GM23338 (cell line): ENCODE measurements at regions not wholly inside any gene's neighbourhood (a gene's known extent, or its start where the extent isn't known, plus 50 kb on each side); places are given as distances from the start of the nearest gene placed in this dataset.

ENCODE experiments used
- ATAC-seq: fragments of 200-7000 bp; cut with Tn5 transposase; 3 replicates; pipeline ENCODE4 v1.9.1; 2020
- DNase-seq: peaks from one replicate; pipeline ENCODE4 v3.0.0-alpha.2; 2015; ENCODE audit warnings: low spot score
- H2AFZ ChIP-seq: fragments of 200-600 bp; sonication (generic); 2 replicates; pipeline ENCODE4 v1.8.0; 2016; ENCODE audit warnings: antibody characterized with exemption, mild to moderate bottlenecking, moderate library complexity
- H3F3A ChIP-seq: fragments of 200-600 bp; sonication (generic); replicated peaks from 2 replicates; pipeline ENCODE4 v1.8.0; 2017; ENCODE audit warnings: antibody characterized with exemption, mixed run types, low read depth
- H3K27ac ChIP-seq: fragments of 200-600 bp; sonication (generic); 2 replicates; pipeline ENCODE4 v1.6.1; 2016; ENCODE audit warnings: low read depth
- H3K27me3 ChIP-seq: fragments of 200-600 bp; sonication (generic); 2 replicates; pipeline ENCODE4 v1.8.0; 2016; ENCODE audit warnings: mild to moderate bottlenecking, mixed run types, moderate library complexity; ENCODE audit not compliant: insufficient read depth
- H3K36me3 ChIP-seq: fragments of 200-600 bp; sonication (generic); 2 replicates; pipeline ENCODE4 v1.8.0; 2016; ENCODE audit warnings: mild to moderate bottlenecking; ENCODE audit not compliant: insufficient read depth
- H3K4me1 ChIP-seq: fragments of 200-600 bp; sonication (generic); 2 replicates; pipeline ENCODE4 v1.8.0; 2016; ENCODE audit warnings: mild to moderate bottlenecking, moderate library complexity; ENCODE audit not compliant: insufficient read depth
- H3K4me2 ChIP-seq: fragments of 200-600 bp; sonication (generic); 2 replicates; pipeline ENCODE4 v1.7.1; 2017; ENCODE audit warnings: mixed run types
- H3K4me3 ChIP-seq: fragments of 200-600 bp; sonication (generic); 2 replicates; pipeline ENCODE4 v1.6.1; 2016; ENCODE audit warnings: mixed run types
- H3K79me2 ChIP-seq: fragments of 200-600 bp; sonication (generic); replicated peaks from 2 replicates; pipeline ENCODE4 v1.8.0; 2017; ENCODE audit warnings: mild to moderate bottlenecking; ENCODE audit not compliant: insufficient read depth
- H3K9me2 ChIP-seq: fragments of 200-600 bp; sonication (generic); 2 replicates; pipeline ENCODE4 v1.8.0; 2017; ENCODE audit not compliant: insufficient read depth
- H4K20me1 ChIP-seq: fragments of 200-600 bp; sonication (generic); replicated peaks from 2 replicates; pipeline ENCODE4 v1.8.0; 2017; ENCODE audit warnings: mild to moderate bottlenecking; ENCODE audit not compliant: insufficient read depth
- H3K27ac Mint-ChIP-seq: 2 replicates; pipeline ENCODE4 v1.8.0; 2020; ENCODE audit warnings: inconsistent platforms, mild to moderate bottlenecking, moderate library complexity, mixed read lengths
- H3K27me3 Mint-ChIP-seq: 3 replicates; pipeline ENCODE4 v1.8.0; 2022; ENCODE audit warnings: low read depth, mild to moderate bottlenecking, moderate library complexity, mixed read lengths, inconsistent platforms; ENCODE audit not compliant: insufficient read depth, poor library complexity
- H3K36me3 Mint-ChIP-seq: 3 replicates; pipeline ENCODE4 v1.8.0; 2021; ENCODE audit warnings: low read depth, mild to moderate bottlenecking, inconsistent platforms, moderate library complexity, mixed read lengths
- H3K4me1 Mint-ChIP-seq: 3 replicates; pipeline ENCODE4 v1.8.0; 2020; ENCODE audit warnings: mild to moderate bottlenecking, inconsistent platforms, mixed read lengths
- H3K4me3 Mint-ChIP-seq: 3 replicates; pipeline ENCODE4 v1.8.0; 2021; ENCODE audit warnings: moderate library complexity, mild to moderate bottlenecking, inconsistent platforms, mixed read lengths
- H3K9me3 Mint-ChIP-seq: 3 replicates; pipeline ENCODE4 v1.8.0; 2020; ENCODE audit warnings: moderate library complexity, mild to moderate bottlenecking, inconsistent platforms, mixed read lengths
- EZH2 ChIP-seq: fragments of 200-600 bp; sonication (generic); IDR thresholded peaks from one replicate; pipeline ENCODE4 v1.8.0; 2017; ENCODE audit warnings: antibody characterized with exemption, mild to moderate bottlenecking, low read depth; ENCODE audit not compliant: unreplicated experiment
- EZH2phosphoT487 ChIP-seq: fragments of 200-600 bp; sonication (generic); IDR thresholded peaks from one replicate; pipeline ENCODE4 v1.8.1; 2018; ENCODE audit warnings: antibody characterized with exemption; ENCODE audit not compliant: unreplicated experiment
- NANOG ChIP-seq: IDR thresholded peaks from 2 replicates; pipeline ENCODE4 v1.6.1; 2016; ENCODE audit warnings: antibody characterized with exemption, borderline replicate concordance
- POLR2AphosphoS5 ChIP-seq: IDR thresholded peaks from 2 replicates; pipeline ENCODE4 v1.6.1; 2016; ENCODE audit warnings: antibody characterized with exemption, low read depth
- STAT1 ChIP-seq: IDR thresholded peaks from one replicate; pipeline ENCODE4 v1.6.1; 2016; ENCODE audit warnings: antibody characterized with exemption; ENCODE audit not compliant: unreplicated experiment
- ZNF331 ChIP-seq: fragments of 250-450 bp; sonication (Bioruptor Pico); IDR thresholded peaks from 2 replicates; pipeline ENCODE4 v1.5.0; 2020; ENCODE audit warnings: low read depth, mild to moderate bottlenecking, moderate library complexity
- TF ChIP-seq, protein P1 (sequence below): IDR thresholded peaks from 2 replicates; pipeline ENCODE4 v1.6.1; 2016; ENCODE audit warnings: antibody characterized with exemption
- TF ChIP-seq, protein P2 (sequence below): fragments of 250-450 bp; sonication (Bioruptor Pico); IDR thresholded peaks from 2 replicates; pipeline ENCODE4 v1.5.0; 2020; ENCODE audit warnings: mild to moderate bottlenecking, moderate library complexity

DNA sequence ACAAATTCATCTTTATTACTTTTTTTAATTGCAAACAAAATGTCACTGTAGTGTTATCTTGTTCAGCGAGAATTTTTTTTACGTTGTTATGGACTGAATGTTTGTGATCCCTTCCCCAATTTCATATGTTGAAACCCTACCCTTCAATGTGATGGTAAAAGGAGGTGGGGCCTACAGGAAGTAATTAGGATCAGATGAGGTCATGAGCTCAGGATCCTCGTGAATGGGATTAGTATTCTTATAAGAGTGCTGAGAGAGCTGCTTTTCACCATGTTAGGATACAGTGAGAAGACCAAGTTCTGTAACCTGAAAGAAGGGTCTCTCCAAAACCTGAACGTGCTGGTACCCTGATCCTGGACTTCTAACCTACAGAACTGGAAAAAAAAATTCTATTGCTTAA is 646.0 kb upstream of the TMPRSS15 start:
- H3K79me2 ChIP-seq: no peaks in the 10 kb centered on the region
- DNase-seq (no peak), ATAC-seq (no peak)
- no peak overlapping the region for H3K27ac ChIP-seq
- Mint-ChIP-seq H3K27ac (no peak overlapping the region), H3K9me3 (peaks cover 9% of the 10 kb centered on the region; the same call in 2 of the 3 replicates), H3K36me3 (0 out of 3 replicates have a peak, but pooled peaks cover 2% of the 10 kb centered on the region), H3K4me1 (no peaks in the 10 kb centered on the region), H3K27me3 (no peaks in the 10 kb centered on the region), H3K4me3 (no peak overlapping the region)
- H3K36me3 ChIP-seq: no peaks in the 10 kb centered on the region
- no peaks in the 10 kb centered on the region for H3K27me3 ChIP-seq
- H3K4me1 ChIP-seq: no peaks in the 10 kb centered on the region
- no peak overlapping the region; the same call in 1 of the 2 replicates for H2AFZ ChIP-seq
- H3K9me2 ChIP-seq: no peaks in the 10 kb centered on the region
- no peak for TF ChIP-seq POLR2AphosphoS5
- no peak for TF ChIP-seq EZH2phosphoT487
- no peak for TF ChIP-seq NANOG
- TF ChIP-seq, protein P1, sequence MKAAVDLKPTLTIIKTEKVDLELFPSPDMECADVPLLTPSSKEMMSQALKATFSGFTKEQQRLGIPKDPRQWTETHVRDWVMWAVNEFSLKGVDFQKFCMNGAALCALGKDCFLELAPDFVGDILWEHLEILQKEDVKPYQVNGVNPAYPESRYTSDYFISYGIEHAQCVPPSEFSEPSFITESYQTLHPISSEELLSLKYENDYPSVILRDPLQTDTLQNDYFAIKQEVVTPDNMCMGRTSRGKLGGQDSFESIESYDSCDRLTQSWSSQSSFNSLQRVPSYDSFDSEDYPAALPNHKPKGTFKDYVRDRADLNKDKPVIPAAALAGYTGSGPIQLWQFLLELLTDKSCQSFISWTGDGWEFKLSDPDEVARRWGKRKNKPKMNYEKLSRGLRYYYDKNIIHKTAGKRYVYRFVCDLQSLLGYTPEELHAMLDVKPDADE: no peak
- no peak for TF ChIP-seq ZNF331
- no peak for TF ChIP-seq EZH2
- TF ChIP-seq, protein P2, sequence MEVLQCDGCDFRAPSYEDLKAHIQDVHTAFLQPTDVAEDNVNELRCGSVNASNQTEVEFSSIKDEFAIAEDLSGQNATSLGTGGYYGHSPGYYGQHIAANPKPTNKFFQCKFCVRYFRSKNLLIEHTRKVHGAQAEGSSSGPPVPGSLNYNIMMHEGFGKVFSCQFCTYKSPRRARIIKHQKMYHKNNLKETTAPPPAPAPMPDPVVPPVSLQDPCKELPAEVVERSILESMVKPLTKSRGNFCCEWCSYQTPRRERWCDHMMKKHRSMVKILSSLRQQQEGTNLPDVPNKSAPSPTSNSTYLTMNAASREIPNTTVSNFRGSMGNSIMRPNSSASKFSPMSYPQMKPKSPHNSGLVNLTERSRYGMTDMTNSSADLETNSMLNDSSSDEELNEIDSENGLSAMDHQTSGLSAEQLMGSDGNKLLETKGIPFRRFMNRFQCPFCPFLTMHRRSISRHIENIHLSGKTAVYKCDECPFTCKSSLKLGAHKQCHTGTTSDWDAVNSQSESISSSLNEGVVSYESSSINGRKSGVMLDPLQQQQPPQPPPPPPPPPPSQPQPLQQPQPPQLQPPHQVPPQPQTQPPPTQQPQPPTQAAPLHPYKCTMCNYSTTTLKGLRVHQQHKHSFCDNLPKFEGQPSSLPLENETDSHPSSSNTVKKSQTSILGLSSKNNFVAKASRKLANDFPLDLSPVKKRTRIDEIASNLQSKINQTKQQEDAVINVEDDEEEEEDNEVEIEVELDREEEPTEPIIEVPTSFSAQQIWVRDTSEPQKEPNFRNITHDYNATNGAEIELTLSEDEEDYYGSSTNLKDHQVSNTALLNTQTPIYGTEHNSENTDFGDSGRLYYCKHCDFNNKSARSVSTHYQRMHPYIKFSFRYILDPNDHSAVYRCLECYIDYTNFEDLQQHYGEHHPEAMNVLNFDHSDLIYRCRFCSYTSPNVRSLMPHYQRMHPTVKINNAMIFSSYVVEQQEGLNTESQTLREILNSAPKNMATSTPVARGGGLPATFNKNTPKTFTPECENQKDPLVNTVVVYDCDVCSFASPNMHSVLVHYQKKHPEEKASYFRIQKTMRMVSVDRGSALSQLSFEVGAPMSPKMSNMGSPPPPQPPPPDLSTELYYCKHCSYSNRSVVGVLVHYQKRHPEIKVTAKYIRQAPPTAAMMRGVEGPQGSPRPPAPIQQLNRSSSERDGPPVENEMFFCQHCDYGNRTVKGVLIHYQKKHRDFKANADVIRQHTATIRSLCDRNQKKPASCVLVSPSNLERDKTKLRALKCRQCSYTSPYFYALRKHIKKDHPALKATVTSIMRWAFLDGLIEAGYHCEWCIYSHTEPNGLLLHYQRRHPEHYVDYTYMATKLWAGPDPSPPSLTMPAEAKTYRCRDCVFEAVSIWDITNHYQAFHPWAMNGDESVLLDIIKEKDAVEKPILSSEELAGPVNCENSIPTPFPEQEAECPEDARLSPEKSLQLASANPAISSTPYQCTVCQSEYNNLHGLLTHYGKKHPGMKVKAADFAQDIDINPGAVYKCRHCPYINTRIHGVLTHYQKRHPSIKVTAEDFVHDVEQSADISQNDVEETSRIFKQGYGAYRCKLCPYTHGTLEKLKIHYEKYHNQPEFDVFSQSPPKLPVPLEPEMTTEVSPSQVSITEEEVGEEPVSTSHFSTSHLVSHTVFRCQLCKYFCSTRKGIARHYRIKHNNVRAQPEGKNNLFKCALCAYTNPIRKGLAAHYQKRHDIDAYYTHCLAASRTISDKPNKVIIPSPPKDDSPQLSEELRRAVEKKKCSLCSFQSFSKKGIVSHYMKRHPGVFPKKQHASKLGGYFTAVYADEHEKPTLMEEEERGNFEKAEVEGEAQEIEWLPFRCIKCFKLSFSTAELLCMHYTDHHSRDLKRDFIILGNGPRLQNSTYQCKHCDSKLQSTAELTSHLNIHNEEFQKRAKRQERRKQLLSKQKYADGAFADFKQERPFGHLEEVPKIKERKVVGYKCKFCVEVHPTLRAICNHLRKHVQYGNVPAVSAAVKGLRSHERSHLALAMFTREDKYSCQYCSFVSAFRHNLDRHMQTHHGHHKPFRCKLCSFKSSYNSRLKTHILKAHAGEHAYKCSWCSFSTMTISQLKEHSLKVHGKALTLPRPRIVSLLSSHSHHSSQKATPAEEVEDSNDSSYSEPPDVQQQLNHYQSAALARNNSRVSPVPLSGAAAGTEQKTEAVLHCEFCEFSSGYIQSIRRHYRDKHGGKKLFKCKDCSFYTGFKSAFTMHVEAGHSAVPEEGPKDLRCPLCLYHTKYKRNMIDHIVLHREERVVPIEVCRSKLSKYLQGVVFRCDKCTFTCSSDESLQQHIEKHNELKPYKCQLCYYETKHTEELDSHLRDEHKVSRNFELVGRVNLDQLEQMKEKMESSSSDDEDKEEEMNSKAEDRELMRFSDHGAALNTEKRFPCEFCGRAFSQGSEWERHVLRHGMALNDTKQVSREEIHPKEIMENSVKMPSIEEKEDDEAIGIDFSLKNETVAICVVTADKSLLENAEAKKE (CRISPR knock-in tag): no peak
- TF ChIP-seq STAT1: no peak
- no peaks in the 10 kb centered on the region for H3F3A ChIP-seq
- H3K4me3 ChIP-seq: no peak overlapping the region
- no peak overlapping the region for H3K4me2 ChIP-seq
- no peaks in the 10 kb centered on the region for H4K20me1 ChIP-seq
